ENCODE measurements at regions not wholly inside any gene's neighbourhood (a gene's known extent, or its start where the extent isn't known, plus 50 kb on each side); places are given as distances from the start of the nearest gene placed in this dataset.
A peak's percentile ranks its signal among the peaks of the same experiment; 100 is the strongest.

DNA sequence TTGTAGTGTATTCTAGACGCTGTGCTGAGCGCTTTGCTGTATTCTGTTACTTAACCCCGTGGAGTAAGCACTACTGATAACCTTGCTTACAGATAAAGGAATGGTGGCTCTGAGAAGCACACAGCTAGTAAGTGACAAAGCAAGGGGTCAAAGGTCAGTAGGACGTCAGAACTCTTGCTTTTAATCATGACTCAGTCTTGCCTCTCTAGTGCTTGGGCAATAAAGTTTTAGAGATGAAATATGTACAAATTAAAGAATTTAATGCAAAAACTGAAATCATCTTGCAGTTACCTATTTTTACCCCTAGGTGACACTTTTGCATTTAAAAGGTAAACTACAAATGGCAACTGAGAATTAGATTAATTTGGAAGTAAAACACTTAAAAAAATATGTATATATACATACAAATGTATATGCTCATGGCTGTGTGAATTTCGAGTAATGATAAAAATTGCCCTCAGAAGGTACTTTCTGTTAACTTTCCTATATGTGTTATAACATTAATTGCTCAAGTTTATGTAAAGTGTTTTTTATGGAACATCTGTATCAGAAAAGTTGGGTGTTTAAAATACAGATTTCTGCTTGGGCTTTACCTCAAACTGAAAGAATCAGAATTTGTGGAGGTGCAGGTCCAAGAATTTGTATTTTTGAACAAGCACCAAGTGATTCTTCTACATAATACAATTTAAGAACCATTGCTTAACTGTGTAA is 175.1 kb upstream of the DAB2 start:
- peak; percentile 41 for DNase-seq (ENCODE audit: low spot score)

DNA sequence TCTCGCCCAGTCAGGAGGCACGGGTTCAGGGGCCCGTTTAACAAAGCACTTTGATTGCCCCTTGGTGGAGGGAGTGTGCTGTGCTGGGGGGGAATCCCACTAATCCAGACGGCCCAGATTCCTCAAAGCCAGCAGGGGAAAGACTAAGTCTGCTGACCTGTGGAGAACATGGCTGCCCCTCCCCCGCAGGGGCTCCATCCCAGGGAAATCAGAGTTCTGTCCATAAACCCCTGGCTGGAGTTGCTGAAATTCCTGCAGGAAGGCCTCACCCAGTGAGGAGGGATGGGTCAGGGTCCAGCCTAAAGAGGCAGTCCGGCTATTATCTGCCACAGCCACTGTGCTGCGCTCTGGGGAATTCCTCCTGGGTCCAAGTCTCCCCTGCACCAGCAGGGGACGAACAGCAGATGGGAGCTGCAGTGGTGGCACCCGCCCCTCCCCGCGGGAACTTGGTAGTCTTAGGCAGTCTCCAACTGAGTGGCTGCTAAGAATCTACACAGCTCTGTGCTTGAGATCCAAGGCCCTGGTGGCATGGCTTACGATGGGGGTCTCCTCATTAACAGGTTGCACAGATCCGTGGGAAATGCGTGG is 174.0 kb upstream of the DAB2 start:
- DNase-seq (ENCODE audit: low spot score) = no peak

DNA sequence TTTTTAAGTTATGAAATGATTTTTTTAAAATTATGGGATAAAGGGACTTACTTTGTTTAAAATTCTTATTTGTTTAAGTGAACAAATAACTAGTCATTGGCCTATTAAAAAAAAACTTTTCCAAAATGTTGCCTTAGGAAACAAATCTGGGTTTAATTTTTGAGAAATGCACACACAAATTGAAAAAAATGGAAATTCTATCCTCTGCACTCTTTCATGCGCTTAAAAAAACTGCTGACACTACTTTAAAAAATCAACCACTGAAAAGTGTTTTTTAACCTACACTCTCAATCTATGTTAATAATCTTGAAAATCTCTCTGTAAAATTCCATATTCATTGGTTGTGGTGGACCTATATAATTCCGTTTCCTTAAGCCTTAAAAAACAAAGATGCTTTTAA is 163.4 kb upstream of the DAB2 start:
- no peak for DNase-seq (ENCODE audit: low spot score)

DNA sequence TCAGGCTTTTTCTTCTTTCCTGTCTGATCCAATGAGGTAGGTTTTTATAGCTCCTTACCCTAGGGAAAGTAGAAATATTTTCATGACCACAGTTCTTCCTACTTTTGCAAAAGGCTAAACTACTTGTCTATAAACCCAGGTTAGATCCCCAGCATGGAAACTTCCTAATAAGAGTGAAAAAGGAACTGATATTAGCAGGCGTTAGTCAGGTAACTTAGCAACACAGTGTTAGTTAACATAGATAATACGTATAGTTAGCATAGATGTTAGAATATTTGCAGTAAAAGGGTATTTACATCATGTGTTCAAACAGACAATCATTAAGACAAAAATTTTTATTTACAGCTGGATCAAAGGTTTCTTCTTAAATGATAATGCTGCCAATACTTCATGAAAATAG is 162.9 kb upstream of the DAB2 start:
- no peak for DNase-seq (ENCODE audit: low spot score)

DNA sequence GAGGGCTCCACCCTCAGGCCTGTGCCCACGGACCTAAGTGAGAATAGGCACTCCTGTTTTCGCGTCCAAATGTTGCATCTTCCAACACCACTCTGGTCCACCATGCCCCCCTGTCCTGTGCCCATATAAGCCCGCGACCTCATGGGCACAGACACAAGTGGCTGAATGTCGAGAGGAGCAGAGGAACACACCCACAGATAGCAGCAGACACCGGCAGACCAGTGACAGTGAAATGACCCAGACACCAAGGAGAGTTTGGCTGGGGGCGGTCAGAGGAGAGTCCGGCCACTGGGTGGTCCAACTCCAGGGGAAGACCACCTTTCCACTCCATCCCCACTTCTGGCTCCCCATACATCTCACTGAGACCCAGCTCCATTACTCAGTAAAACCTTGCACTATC is 161.4 kb upstream of the DAB2 start:
- DNase-seq (ENCODE audit: low spot score) = no peak

DNA sequence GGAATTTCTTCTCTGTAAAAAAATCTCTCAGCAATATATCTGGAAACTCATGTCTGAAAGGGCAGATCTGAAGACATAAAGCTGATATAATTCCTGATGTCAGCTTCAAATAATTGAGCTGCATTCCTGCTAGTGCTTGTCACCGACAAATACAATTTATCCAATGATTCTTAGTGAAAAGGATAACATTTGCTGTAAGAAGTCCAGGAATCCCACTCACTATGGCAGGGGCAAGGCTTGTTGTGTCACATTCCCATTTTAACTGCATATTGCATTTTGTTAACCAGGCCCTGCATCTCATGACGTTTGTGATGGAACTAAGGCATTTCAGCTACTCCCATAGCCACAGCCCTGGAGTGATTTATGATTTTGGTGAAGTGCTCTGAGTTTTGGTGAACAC is 160.1 kb upstream of the DAB2 start:
- no peak for DNase-seq (ENCODE audit: low spot score)

DNA sequence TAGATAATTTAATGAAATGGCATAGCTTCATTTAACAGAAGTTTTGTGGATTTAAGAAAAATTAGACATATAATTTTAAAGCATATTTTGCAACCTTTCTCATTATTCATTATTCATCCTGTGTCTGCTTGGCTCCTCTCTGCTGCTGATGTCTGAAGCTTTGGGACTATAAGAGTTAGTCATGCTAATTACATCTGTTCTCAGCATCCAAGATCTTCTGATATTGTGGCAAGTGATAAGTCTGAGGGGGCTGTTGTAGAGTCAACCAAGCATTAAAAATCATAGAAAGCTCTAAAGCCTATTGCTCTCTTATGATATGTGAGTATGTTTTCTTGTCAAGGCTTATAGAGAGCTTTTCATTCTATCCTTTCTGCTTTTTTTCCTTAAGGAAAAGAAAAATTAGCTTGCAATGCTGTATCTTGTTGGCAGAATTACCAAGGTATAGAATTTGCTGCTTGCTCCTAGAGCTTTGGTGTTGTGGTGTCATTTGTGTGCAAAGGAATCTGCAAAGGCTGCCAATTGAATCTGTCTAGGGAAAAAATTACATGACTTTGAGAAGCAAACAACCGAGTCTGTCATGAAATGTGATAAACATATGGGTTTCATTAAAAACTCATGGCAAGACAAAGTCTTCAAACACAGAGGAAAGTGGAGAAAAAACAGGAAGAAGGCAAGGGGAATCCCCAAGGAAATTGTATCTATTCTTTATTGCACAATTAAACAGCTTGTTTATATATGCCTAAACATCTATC is 156.1 kb upstream of the DAB2 start:
- DNase-seq (ENCODE audit: low spot score) = no peak

DNA sequence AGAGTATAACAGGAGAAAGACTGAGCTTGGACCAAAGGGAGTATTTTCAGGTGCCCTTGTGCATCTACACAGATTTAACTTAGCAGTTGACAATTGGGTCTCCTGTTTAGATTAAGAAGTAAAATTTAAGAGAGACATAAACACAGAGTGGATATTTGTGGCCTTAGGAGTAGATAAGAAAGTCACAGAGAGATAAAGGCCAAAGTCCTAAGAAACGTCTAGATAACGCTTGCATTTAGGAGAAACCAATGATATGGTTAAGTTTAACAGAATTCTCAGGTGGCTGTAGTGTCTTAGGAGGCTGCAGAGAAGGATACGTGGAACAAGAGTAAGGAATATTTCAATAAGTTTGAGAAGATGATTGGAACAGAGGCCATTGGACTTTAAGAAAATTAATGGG is 155.0 kb upstream of the DAB2 start:
- DNase-seq (ENCODE audit: low spot score) = no peak

DNA sequence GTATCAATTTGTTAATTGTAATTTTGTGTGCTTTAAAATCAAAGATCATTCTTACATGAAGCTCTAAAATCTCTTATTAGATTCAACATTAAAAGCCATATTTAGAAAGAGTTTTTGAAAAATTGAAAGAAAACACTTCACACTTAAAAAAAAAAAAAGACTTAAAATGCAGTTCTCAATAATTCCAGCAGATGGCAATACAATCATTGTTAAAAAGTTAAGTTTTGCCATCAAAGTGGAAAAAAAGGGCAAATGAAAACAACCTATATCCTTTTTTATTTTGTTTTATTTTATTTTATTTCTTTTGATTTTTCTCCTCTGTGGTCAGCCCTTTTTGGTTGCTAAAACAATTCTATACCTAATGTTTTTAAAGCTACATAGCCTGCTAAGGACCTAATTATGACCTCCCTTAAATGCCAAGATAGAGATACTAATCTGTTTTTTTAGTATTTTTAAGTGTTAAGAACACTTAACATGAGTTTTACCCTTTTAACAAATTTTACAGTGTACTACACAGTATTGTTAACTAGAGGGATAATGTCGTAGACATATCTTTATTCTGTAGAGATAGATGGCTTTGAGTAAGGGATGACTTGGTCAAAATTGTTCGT is 154.2 kb upstream of the DAB2 start:
- peak; percentile 54 for DNase-seq (ENCODE audit: low spot score)

DNA sequence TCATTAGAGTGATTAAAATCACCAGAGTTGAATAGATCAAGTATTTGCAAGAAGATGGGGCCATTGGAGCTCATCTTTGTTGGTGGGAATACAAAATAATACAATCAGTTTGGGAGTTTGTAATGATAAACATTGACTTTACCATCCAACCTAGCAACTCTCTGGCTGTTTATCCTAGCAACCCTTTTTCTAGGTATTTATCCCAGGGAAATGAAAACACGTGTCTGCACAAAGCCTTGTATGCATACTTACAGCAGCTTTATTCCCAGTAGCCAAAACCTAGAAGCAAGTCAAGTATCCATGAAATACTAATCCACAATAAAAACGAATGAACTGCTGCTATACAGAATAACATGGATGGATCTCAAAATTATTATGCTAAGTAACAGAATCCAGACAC is 152.7 kb upstream of the DAB2 start:
- DNase-seq (ENCODE audit: low spot score) = no peak

DNA sequence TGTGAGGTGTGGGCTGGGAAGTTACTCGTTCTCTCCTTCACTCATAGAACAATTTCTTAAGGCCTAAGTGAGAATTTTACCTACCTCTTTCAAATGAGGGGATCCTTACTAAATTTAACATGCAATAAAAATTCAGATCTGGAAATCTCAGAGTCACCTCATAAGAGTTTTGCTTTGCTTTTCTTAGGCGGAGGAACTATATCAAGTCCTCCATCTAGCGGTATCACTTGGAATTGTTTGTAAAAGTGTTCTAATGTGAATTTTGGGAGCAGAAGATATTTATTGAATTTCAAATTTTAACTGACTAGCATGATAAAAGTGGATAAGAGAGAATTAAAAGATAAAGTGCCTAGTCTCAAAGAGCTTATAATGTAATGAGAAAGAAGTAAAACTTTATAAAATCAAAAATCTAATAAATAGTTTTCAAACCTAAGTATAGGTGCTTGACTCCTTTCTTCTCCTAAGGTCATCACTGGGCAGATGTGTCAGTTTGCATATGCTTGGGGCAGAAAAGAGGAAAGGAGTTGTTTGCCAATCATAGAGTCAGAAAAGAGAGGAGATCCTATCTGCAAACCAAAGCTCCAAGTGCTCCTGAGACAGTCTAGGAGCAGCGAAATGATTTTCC is 145.7 kb upstream of the DAB2 start:
- DNase-seq (ENCODE audit: low spot score) = peak; percentile 56

DNA sequence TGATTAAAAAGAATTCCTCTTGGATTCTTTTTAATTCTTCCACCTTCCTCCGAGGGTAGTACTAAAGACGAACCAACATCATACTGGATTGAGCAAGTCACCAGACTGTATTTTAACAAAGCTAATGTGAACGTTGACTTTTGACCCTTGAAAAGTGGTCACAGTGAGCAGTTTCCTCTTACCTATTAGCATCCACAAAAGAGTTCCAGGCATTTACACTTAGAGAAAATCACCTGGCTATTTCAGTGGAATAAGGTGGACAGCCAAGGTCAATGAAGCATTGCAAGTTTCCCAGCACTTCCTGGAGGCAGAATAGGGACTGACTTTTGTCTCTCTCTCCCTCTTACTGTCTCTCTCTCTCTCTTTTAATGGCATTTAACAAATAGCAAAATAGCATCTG is 145.1 kb upstream of the DAB2 start:
- DNase-seq (ENCODE audit: low spot score) = no peak

DNA sequence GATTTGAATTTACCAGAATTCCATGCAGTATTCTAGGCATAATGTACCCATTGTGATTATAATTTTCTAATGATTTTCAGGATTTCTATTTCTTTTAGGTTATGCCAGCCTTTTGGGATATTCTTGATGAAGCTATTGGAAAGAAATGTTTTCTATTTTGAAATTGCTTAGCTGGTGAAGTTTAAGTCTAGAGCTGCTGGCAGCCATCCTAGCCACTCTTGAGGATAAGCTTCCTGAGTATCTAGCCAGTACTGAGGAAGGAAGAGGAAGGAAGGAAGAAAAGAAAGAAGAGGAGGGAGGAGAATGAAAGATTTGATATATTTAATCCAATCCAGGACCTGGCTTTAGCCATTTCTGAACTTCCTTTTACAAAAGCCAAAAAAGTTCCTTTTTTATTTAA is 142.1 kb upstream of the DAB2 start:
- DNase-seq (ENCODE audit: low spot score) = no peak

DNA sequence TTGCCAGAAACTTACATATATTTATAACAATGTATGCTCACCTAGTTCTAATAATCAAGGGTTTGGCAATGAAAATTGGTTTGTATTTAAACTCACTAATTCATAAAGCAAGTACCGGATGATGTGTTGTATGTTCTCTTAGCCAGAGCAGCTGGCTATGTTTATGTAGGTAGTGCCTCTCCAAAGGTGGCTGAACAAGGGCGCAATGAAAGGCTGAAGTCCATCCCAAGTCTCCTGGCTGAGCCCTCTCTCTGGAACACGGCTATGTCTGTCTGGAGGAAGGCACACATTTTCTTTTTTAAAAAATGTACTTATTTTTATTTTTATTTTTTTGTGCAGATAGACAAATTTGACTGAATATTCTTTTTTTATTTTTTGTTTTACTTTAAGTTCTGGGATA is 141.2 kb upstream of the DAB2 start:
- DNase-seq (ENCODE audit: low spot score) = no peak

DNA sequence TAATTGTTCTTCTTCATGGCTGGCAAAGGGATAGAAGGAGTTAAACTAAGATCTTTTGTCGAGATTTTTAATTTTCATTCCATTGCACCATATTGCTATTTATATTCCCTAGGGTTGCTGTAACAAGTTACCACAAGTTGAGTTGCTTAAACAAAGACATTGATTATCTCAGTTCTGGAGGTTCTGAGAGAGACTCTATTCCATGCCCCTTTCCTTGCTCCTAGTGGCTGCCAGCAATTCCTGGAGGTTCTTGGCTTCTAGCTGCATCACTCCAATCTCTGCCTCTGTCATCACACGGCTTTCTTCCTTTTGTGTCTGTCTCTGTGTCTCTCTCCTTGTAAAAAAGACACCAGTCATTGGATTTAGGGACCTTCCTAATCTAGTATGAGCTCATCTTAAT is 136.6 kb upstream of the DAB2 start:
- DNase-seq (ENCODE audit: low spot score) = no peak

DNA sequence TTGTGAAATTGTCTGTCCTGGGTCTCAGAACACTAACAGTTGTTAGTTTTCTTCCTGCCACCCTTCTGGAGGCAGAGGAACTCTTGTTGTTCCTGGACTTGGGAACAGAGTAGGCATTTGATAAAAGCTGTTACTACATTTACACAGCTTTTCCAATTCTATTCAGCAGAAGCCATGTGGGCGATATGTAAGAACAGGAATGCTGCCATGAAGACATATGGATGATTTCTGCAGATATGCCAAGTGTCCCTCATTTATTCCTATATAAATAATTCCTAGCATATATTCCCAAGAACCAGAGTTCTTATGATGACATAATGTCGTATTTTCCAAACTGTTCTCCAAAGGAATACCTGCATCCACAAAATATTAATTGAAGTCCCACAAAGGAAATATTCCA is 135.9 kb upstream of the DAB2 start:
- DNase-seq (ENCODE audit: low spot score) = no peak

DNA sequence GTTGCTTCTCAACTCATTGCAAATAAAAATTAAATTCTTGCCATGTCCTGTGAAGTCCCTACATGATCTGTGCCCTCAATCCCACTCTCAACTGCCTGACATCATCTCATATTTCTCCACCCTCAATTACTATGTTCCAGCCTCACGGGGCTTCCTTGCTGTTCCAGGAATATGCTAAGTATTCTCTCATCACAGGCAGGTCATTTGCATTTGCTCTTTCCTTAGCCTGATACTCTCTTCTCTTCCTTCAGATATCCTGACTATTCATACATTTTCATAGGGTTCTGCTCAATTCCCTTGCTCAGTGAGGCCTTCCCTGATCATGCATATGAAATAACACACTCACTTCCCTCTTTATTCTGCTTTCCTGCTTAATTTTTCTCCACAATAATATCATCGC is 135.1 kb upstream of the DAB2 start:
- DNase-seq (ENCODE audit: low spot score) = no peak

DNA sequence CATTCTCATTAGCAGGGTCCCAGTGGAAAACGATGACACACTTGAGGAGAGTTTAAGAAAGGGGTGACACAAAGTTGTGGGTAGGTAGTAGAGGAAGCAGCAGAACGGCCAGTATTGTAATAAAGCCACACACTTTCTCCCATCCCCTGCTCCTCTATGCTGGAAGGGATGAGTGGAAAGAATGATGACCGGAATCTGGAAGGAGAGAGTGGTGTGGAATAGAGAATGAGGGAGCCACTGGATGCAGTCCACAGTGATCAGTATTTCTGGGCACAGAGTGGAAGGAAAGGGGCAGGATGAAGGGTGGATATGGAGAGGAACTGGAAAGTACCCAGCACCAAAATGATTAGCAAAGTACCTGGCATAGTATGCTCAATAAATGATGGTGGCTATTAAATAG is 133.8 kb upstream of the DAB2 start:
- DNase-seq (ENCODE audit: low spot score) = no peak

DNA sequence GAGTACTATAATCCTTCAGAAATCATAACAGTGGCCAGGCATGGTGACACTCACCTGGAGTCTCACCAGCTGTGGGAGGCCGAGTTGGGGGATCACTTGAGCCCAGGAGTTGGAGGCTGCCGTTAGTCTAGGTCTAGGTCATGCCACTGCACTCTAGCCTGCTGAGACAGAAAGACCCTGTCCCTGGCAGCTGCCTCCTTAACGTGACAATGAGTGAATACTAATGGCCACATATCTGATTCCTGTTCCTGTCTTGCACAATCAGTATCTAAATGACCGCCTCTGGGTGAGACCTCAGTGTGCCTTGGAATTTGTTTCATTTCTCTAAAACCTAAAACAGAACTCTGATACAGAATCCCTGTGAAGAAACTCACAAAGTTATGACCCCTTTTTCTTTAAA is 131.0 kb upstream of the DAB2 start:
- no peak for DNase-seq (ENCODE audit: low spot score)

DNA sequence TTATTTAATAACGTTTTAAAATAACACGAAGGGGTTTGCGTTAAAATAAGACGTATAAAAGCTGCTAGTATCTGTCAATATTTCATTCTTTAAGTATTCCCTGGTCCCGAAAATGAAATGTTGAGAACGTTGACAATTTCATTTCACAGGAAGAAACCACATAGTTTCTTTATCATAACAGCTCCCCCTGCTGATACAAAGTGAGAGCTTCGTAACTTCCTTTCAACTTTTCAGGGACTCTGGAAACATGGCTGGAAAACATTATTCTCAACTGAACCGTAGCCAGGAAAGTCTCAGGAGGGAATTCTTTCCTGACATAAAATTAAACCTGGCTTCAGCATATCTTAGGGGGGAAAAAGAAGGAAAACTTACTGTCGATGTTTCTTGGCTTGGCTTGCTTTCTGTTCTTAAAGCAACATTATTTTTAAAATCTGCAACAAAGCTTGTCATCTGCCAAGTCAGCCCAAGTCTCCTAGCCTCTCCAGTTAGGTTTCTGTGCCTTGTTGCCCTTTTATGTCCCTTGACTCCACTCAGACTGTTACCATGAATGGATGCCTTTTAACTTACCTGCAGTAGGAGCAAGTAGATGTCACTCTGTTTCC is 122.9 kb upstream of the DAB2 start:
- DNase-seq (ENCODE audit: low spot score) = peak; percentile 59

DNA sequence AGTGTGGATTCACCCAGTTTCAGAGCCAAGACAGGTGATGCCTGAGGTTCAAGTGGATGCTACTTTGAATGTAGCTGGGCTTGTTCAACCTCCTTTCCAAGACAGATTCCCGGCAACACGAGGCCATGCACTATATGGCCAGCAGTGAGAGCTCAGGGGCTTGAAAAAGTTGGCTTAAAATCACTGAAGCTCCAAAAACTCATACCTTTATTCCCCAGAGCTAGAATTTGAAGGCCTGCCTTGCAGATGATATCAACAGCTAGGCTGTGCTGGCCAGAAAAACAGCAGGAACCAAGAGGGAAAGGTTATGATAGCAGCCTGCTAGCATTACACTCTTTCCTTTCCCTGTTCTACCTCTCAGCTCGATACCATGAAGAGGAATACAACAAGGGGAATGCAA is 120.2 kb upstream of the DAB2 start:
- DNase-seq (ENCODE audit: low spot score) = no peak

DNA sequence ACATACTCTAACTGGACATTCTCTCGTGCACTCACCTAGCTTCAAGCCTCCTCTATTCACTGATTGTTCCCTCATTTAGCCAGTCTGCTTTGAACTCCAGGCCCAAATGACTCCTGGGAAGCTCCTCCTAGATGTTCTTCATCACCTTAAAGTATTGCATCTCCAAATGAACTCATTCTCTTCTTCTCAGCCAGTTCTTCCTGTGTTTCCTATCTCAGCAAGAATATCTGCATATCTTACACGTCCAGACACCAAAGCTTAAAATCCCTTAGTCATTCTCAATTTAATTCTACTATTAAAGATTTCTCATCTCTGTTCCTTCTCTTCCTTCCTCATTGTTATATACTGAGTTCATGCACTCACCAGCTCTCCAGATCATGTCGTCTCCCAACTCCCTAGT is 118.6 kb upstream of the DAB2 start:
- DNase-seq (ENCODE audit: low spot score) = no peak

Data from NAMALWA (cell line).